ENCODE measurements at regions not wholly inside any gene's neighbourhood (a gene's known extent, or its start where the extent isn't known, plus 50 kb on each side); places are given as distances from the start of the nearest gene placed in this dataset.

DNA sequence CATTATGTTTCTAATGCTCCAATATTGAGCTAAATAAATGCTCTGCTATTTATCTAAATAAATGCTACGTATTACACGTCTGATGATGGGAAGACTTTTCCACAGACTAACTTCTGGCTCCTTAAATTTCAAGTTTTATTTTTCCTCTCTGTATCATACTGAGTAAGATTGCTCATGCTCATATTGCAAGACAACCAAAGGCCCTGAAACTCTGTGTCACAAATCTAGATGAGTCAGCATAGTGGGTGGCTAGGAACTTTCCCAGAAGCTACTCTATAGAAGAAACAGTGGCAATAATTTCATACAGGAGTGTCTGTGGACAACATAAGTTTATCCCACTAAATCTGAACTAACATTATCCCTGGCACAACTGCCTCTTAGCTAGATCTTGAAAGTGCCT is 53.0 kb upstream of the RFX3 start:
- in situ Hi-C loops (cut with HindIII; ENCODE audit: extremely low pct_ligation_motif_present, low pct_unique_long_range_greater_than_20kb) (no loop called here), intact Hi-C loops (cut with micrococcal nuclease; ENCODE audit: unreplicated experiment) (no loop called here)
- no peak overlapping the region for H3K4me3 ChIP-seq (replicated peaks in 1 of 3; ENCODE audit: insufficient read depth in 1 of 3, low read depth in 2 of 3, low read length in 3 of 3)
- H3K36me3 ChIP-seq (replicated peaks in 1 of 2; ENCODE audit: control insufficient read depth in 1 of 2, insufficient read depth in 2 of 2, low read length in 2 of 2): no peaks in the 10 kb centered on the region
- TF ChIP-seq MAFK (conservative IDR thresholded peaks at IDR 0.05 in 1 of 2, IDR thresholded peaks at IDR 0.05 in 1 of 2; ENCODE audit: low read length in 2 of 2): peak; percentile 66 to 82
- TF ChIP-seq ZFYVE20 (CRISPR knock-in tag; IDR thresholded peaks at IDR 0.05; ENCODE audit: borderline replicate concordance, low read depth): no peak
- TF ChIP-seq SMYD3 (CRISPR knock-in tag; IDR thresholded peaks at IDR 0.05): no peak
- peak; percentile 65 for TF ChIP-seq MAFF (IDR thresholded peaks at IDR 0.05; ENCODE audit: low read depth, low read length)
- no peak for TF ChIP-seq NCOR1 (IDR thresholded peaks at IDR 0.05; ENCODE audit: borderline replicate concordance, low read length)
- no peak for TF ChIP-seq ZNF3 (CRISPR knock-in tag; IDR thresholded peaks at IDR 0.05)
- TF ChIP-seq HCFC1 (IDR thresholded peaks at IDR 0.05; ENCODE audit: low read depth, low read length): no peak
- no TSS peak for BruUV-seq (replicated peaks)
- ATAC-seq: no peak
- ChIA-PET CTCF (ENCODE audit: low intra/inter-chr PET ratio, low total read pairs) (no interaction called here), POLR2A (no interaction called here)
- FAIRE-seq: no peak
- no peak overlapping the region for H3K4me2 ChIP-seq (ENCODE audit: low read depth, low read length)
- no peak overlapping the region for H3K9ac ChIP-seq (ENCODE audit: insufficient read depth, low read depth, low read length)
- DNase-seq (ENCODE audit: low spot score): no peak
- H3K4me1 ChIP-seq (ENCODE audit: insufficient read depth, low read length): no peaks in the 10 kb centered on the region
- no peaks in the 10 kb centered on the region for H4K20me1 ChIP-seq (ENCODE audit: insufficient read depth, low read length)
- no peaks in the 10 kb centered on the region for H3K27me3 ChIP-seq (ENCODE audit: control insufficient read depth in 1 of 2, insufficient read depth in 2 of 2, low read length in 2 of 2)
- no peaks in the 10 kb centered on the region for H3K79me2 ChIP-seq (ENCODE audit: insufficient read depth, low read length)
- whole genome bisulfite sequencing (ENCODE audit: low lambda C conversion rate): 61% methylated on average over 2 of the region's 2 CpGs
- H3K27ac ChIP-seq (ENCODE audit: extremely low read length, insufficient read depth, low read length): no peak overlapping the region
- no peak overlapping the region for H2AFZ ChIP-seq (ENCODE audit: low read length)
- H3K9me3 ChIP-seq (ENCODE audit: low read length): peaks cover 6% of the 10 kb centered on the region; the same call in 1 of the 2 replicates

DNA sequence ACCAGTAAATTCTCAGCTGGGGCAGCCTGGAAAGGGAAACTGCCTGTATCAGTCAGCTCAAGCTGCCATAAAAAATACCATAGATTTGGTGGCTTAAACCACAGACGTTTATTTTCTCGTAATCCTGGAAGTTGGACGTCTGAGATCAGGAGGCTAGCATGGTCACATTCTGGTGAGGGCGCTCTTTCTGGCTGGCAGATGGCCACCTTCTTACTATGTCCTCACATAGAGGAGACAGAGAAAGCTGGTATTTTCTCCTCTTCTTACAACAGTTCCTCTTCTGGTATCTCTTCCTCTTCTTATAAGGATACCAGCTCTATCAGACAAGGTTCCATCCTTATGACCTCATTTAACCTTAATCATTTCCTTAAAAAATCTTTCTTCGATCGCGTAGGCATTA is 50.5 kb upstream of the RFX3 start:
- Histone ChIP-seq H3K9ac (ENCODE audit: insufficient read depth, low read depth, low read length) (no peak overlapping the region), H4K20me1 (ENCODE audit: insufficient read depth, low read length) (no peaks in the 10 kb centered on the region), H3K27ac (ENCODE audit: extremely low read length, insufficient read depth, low read length) (no peak overlapping the region), H3K4me3 (replicated peaks in 1 of 3; ENCODE audit: insufficient read depth in 1 of 3, low read depth in 2 of 3, low read length in 3 of 3) (no peak overlapping the region), H3K27me3 (ENCODE audit: control insufficient read depth in 1 of 2, insufficient read depth in 2 of 2, low read length in 2 of 2) (no peaks in the 10 kb centered on the region), H3K9me3 (ENCODE audit: low read length) (peaks cover 6% of the 10 kb centered on the region; the same call in 1 of the 2 replicates), H3K4me1 (ENCODE audit: insufficient read depth, low read length) (no peaks in the 10 kb centered on the region), H2AFZ (ENCODE audit: low read length) (no peak overlapping the region), H3K36me3 (replicated peaks in 1 of 2; ENCODE audit: control insufficient read depth in 1 of 2, insufficient read depth in 2 of 2, low read length in 2 of 2) (no peaks in the 10 kb centered on the region), H3K79me2 (ENCODE audit: insufficient read depth, low read length) (no peaks in the 10 kb centered on the region), H3K4me2 (ENCODE audit: low read depth, low read length) (no peak overlapping the region)
- no peak for DNase-seq (ENCODE audit: low spot score)
- no peak for TF ChIP-seq ZNF12 (CRISPR knock-in tag; IDR thresholded peaks at IDR 0.05)
- TF ChIP-seq ZNF569 (CRISPR knock-in tag; IDR thresholded peaks at IDR 0.05; ENCODE audit: borderline replicate concordance): no peak
- no peak for TF ChIP-seq ZNF615 (CRISPR knock-in tag; IDR thresholded peaks at IDR 0.05; ENCODE audit: borderline replicate concordance)
- intact Hi-C loops (cut with micrococcal nuclease; ENCODE audit: unreplicated experiment) (no loop called here), in situ Hi-C loops (cut with HindIII; ENCODE audit: extremely low pct_ligation_motif_present, low pct_unique_long_range_greater_than_20kb) (no loop called here)
- FAIRE-seq: no peak
- CTCF ChIA-PET (ENCODE audit: low intra/inter-chr PET ratio, low total read pairs): no interaction called here
- POLR2A ChIA-PET: no interaction called here
- no peak for ATAC-seq
- 50% methylated on average over 7 of the region's 7 CpGs for WGBS (ENCODE audit: low lambda C conversion rate)
- BruUV-seq (replicated peaks): no TSS peak

Measured in HepG2 (cell line).